ENCODE measurements at regions not wholly inside any gene's neighbourhood (a gene's known extent, or its start where the extent isn't known, plus 50 kb on each side); places are given as distances from the start of the nearest gene placed in this dataset.

DNA sequence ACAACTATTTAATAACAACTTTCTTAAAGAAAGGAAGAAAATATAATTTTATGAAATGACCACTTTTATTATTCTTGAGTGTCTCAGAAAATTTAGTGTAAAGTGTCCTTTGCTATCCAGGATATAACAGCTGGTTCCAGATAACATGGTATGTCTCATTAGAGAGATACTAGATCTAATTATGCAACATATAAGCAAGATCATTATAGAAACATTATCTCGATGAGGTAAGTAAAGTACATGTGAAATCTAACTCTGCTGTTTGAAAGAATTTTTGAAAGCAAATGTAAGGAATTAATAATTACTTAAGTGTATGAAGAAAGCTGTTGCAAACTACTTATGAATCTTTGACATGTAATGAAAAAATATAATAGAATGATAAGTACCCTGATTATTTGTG is 887.4 kb upstream of the CXADR start:
- no peak for TF ChIP-seq POLR2A (IDR thresholded peaks at IDR 0.05)
- no peak for TF ChIP-seq CTCF (IDR thresholded peaks at IDR 0.05 in 4 of 5, conservative IDR thresholded peaks at IDR 0.05 in 1 of 5)

All from gastrocnemius medialis (tissue), 4 donors.